HG03432 (cell line): ENCODE measurements at regions not wholly inside any gene's neighbourhood (a gene's known extent, or its start where the extent isn't known, plus 50 kb on each side); places are given as distances from the start of the nearest gene placed in this dataset.

Experiments used
- ATAC-seq: cut with Tn5 transposase; IDR thresholded peaks from one replicate; pipeline ENCODE4 v1.9.1; 2021; ENCODE audit warnings: mild to moderate bottlenecking, moderate library complexity; ENCODE audit not compliant: unreplicated experiment

GRCh38 chr6:14031516-14031915 is 86.1 kb upstream of the CD83 start:
- no peak for ATAC-seq

- ATAC-seq: no peak
Observed at GRCh38 chr6:14035071-14035847, 82.3 kb upstream of the CD83 start.

- ATAC-seq: no peak
Observed at GRCh38 chr6:14035874-14036273, 81.7 kb upstream of the CD83 start.

DNA sequence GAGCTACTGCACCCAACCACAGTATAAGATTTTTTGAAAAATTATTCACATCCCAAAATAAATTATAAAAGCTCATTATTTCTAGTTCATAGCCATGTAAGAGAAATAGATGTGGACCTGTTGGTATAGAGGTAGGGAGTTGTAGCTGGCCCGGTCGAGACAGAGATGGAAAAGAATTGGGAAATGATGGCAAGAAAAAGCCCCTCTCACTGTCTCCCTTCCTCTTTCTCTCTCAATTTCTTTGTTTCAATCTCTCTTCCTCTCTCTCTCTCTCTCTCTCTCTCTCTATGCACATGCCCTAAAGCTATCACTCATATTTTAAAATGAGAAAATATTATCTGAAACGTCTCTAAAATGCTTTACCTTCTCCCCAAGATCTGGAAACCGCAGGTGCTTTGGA is 80.7 kb upstream of the CD83 start:
- no peak for ATAC-seq

GRCh38 chr6:14037402-14038277 is 79.9 kb upstream of the CD83 start:
- no peak for ATAC-seq

GRCh38 chr6:14038467-14039437 is 78.8 kb upstream of the CD83 start:
- no peak for ATAC-seq

GRCh38 chr6:14040042-14040441 is 77.5 kb upstream of the CD83 start:
- no peak for ATAC-seq

GRCh38 chr6:14046476-14047068 is 71.0 kb upstream of the CD83 start:
- ATAC-seq: peak; percentile 44

DNA sequence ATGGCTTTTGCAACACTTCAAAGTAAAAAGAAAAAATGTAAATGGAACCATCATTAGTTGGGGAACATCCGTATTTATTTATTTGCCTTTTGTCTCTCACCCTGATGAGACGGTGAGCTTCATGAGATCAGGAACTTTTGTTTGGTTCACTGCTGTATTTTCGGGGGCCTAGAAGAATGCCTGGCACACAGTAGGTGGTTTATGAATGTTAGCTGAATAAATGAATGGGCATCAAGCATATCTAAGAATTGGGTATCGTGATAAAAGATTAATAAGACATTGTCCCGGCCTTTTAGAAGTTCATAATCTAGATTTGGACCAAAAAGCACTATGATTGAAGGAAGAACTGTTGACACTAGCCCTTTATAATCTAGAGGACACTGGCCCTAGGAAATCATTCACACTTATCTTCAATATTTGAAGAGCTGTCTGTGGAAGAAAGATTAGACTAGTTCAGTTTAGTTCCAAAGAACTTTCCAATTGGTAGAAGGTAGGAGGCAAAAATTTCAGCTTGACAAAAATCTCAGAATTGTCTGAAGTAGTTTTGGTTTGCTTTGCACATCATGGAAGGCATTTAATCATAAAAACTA is 70.3 kb upstream of the CD83 start:
- ATAC-seq: no peak

- no peak for ATAC-seq
Observed at GRCh38 chr6:14048837-14049236, 68.7 kb upstream of the CD83 start.

DNA sequence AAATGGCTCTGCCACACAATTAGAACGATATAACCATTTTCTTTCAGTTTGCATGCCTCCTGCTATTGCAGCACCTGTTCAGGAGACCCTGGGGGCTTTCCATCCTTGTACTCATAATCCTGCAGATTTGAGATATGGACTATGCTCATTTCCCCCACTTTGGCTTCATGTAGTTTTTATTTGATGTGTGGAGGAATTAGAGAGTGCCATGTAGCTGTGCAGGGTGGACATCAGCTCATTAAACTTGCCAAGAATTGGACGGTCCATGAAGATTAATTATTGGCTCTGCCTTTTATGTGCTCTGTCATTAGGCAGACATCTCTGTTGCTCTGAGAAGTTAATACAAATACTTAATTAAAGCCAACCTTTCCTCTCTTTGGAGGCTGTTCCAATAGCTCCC is 66.2 kb upstream of the CD83 start:
- no peak for ATAC-seq

DNA sequence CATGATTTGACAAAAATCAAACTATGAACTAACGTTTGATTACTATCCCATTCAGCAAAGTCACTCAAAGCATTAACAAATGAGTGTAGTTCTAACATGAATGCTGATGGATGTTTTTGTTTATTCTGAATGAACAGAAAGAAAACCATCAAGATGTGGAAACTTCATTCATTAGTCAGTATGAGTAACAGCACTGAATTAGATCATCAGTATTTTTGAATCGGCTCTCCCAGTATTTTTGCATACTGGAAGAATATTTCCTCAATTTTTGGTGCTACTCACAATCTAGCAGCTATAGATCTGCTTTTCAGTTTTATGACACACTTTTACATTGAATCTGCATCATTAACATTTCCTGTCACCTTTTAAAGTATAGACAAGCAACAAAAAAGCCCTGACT is 63.8 kb upstream of the CD83 start:
- no peak for ATAC-seq

- no peak for ATAC-seq
Observed at GRCh38 chr6:14055541-14055940, 62.0 kb upstream of the CD83 start.

DNA sequence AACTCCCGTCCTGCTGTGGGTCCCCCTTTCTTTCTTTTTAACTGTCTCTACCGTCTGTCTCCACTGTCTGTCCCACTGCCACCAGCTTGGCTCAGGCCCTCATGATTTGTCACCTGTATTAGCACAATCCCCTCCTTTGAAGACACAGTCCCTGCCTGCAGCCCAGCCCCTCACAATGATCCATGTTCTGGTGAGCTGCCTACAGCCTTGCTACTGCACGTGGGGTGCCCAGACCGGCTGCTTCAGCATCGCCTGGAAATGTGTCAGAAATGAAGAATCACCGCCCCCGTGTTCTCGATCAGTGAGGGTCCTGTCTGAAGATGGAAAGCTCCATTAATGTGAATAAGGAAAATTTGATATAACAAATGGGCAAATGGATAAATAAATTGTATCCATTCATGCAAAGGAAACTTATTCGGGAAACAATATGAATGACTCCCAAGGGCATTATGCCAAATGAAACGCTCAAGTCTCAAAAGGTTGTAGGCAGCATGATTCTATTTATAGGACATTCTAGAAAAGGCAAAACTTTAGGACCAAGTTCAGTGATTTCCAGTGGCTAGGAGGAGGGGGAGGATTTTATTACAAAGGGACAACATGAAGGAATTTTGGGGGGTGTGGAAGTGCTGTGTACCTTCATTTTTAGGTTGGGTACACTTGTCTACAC is 59.4 kb upstream of the CD83 start:
- no peak for ATAC-seq

GRCh38 chr6:14058735-14059134 is 58.8 kb upstream of the CD83 start:
- no peak for ATAC-seq

DNA sequence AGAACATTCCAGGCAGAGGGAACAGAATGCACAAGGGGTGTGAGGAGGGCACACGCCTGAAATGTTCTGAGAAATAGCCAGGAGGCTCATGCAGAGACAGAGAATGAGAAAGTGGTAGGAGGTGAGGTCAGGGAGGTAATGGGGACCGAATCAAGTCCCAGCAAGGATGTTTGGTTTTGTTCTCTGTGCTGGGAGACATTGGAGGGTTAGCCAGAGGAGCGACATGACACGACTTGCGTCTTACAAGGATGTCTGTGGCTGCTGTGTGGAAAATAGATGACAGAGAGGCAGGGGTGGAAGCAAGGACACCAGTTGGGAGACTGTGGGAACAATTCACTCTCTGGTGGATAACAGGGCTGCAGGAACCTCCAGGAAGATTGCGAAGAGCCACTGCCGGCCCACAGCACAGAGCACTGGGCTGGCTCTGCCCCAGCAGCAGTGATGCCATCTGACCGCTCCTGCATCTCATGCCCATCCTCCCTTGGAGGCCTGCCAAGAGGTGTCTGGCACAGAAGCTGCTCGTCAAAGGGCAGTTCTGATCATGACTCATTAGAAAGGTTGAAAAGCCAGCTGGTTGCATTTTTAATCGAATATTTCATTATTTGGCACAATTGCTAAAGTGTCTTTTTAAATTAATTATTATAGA is 57.7 kb upstream of the CD83 start:
- no peak for ATAC-seq

DNA sequence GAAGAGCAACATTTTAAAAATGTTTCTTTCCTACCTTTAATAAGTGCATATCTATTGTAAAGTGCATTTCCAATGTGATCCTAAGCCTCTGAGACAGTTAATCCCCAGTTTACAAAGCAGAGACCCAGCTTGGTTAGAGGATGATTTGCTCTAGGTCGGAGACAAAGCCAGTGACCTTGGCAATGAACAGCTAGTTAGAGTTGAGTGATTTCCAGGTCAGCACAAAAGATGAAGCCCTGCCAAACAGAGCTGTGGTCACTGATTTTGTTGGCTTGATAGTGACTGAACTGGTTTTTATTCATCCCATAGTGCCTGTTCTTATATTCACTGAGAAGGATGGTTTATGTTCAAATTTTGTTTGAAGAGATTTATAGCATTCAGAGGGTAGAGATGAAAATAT is 56.6 kb upstream of the CD83 start:
- ATAC-seq: no peak

DNA sequence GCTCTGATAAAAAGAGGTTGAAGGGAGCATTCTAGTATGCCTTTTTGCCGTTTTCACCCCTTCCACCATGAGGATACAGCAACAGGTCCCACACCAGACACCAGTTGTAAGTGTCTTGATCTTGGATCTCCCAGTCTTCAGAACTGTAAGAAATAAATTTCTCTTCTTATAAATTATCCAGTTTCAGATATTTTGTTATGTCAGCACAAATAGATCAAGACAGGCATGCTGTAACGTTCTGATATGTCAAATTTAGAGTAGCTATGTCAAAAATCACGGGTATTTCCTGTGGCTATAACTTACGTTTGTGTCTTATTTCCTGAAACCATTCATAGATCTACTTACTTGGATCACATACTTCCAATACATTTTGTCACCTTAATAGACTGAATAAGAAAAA is 55.9 kb upstream of the CD83 start:
- no peak for ATAC-seq

GRCh38 chr6:14062345-14063029 is 55.1 kb upstream of the CD83 start:
- no peak for ATAC-seq
